Hematopoietic multipotent progenitor cell treated with erythropoietin and hydrocortisone succinate and interleukin-3 and kit ligand, for 17 days (in vitro differentiated cells): ENCODE measurements at regions not wholly inside any gene's neighbourhood (a gene's known extent, or its start where the extent isn't known, plus 50 kb on each side); places are given as distances from the start of the nearest gene placed in this dataset.
"Not testable (repeated sequence)": the region's sequence is repeated elsewhere in the genome, so short reads cannot be mapped to it uniquely, and the experiment has no call there.

Experiments
- DNase-seq: peaks from one replicate; pipeline ENCODE4 v3.0.0-alpha.2; 2015; ENCODE audit warnings: low spot score

DNA sequence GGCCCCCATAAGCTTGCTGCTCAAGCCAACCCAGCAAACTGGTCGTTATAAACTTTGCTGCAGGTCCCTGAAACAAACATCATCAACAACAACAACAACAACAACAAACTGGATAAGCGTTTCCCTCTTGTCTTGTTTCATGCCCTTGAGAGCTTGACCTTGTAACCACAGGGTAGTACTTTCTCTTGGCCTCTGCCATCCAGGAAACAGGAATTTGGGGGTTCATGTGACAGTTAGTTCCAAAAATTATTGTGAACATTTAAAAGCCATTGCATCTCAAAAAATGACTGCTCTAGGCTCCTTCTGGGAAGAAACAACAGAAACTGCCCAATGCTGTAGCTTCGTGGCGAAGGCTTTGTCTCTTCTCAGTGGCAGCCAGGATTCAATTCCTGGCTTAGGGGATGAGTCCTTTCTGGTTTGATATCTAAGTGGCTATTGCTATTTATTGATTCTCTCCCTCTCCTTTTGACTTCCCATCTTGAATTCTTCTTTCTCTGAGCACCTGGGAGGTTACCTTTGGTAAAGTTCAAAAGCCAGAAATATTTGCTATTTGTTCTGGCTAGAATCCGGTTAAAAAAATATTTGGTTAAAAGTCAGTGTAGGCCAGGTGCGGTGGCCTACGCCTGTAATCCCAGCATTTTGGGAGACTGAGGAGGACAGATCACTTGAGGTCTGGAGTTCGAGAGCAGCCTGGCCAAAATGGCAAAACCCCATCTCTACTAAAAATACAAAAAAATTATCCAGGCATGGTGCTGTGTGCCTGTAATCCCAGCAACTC, 52.0 kb upstream of the CPM start:
- no peak for DNase-seq

DNA sequence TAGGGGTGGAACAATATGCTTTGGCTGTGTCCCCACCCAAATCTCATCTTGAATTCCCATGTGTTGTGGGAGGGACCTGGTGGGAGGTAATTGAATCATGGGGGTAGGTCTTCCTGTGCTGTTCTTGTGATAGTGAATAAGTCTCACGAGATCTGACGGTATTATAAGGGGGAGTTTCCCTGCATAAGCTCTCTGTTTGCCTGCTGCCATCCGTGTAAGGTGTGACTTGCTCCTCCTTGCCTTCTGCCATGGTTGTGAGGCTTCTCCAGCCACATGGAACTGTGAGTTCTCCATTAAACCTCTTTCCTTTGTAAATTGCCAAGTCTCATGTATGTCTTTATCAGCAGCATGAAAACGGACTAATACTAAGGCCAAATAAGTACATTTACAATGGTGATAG, 64.6 kb upstream of the CPM start:
- not testable (repeated sequence) for DNase-seq

DNA sequence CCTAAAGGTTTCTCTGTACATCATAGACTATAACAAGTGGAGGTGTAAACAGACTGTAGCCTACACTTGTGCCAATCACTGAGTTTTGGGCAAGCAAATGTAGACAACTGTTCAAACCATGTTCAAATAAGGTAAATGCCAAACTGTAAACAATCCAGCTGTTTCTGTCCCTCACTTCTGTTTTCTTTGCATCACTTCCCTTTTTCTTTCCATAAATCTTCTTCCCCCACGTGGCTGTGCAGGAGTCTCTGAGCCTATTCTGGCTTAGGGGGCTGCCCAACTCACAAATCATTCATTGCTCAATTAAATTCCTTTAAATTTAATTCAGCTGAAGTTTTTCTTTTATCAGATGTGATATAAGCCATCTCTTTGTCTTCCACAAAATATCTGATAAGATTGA, 65.1 kb upstream of the CPM start:
- no peak for DNase-seq

GRCh38 chr12:69000074-69000473, 67.1 kb upstream of the CPM start:
- no peak for DNase-seq

- no peak for DNase-seq
These were observed 67.7 kb upstream of the CPM start for GRCh38 chr12:69000540-69001243.

DNA sequence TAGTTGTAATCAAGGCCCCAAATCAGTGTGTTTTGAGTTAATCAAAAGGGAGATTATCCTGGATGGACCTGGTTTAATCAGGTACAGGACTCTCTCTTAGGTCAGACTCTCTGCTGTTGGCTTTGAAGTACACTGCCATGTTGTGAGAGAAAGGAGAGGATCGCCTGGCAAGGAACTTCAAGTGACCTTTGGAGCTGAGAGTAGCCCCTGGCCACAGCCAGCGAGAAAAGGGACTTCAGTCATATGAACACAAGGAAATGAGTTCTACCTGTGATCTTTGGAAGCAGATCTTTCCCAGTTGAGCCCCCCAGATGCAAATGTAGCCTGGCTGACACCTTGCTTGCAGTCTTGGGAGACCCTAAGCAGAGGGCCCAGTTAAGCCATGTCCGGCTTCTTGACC, 68.3 kb upstream of the CPM start:
- no peak for DNase-seq

- DNase-seq: no peak
These were observed 70.0 kb upstream of the CPM start for GRCh38 chr12:69002969-69003368.

DNA sequence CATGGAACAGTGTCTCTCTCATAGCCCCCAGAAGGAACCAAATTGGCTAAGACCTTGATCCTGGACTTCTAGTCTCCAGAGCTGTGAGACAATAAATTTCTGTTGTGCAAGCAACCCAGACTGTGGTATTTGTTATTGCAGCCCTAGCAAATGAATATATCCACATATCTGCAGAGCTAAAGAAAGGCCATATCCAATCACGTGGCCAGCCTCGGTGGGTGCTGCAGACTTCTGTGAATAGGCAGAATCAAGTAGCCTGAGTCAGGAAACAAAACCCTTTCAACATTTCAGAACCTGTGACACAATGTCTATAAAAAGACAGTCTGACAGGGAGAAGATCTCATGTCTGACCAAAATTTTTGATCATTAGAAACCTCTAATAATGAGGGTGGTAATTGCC, 71.0 kb upstream of the CPM start:
- DNase-seq: no peak

- DNase-seq: no peak
These were observed 74.3 kb upstream of the CPM start for GRCh38 chr12:69007101-69007854.

- DNase-seq: no peak
These were observed 74.9 kb upstream of the CPM start for GRCh38 chr12:69007855-69008351.

DNA sequence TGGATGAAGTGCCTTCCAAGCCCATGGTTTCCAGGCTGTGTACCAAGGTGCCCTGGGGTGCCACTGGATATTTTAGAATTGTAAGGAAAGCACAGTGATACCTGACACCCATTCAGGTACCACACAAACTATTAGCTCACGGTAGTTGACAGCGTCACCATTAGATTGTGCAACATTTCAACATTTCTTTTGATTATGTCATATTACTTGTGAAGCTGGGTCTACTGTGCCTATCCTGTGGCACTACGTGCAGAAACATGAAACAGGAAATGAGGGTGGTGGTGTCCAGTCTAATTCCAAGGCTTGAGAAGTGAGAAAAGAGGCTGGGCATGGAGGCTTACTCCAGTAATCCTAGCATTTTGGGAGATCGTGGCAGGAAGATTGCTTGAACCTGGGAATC, 75.5 kb upstream of the CPM start:
- no peak for DNase-seq

DNA sequence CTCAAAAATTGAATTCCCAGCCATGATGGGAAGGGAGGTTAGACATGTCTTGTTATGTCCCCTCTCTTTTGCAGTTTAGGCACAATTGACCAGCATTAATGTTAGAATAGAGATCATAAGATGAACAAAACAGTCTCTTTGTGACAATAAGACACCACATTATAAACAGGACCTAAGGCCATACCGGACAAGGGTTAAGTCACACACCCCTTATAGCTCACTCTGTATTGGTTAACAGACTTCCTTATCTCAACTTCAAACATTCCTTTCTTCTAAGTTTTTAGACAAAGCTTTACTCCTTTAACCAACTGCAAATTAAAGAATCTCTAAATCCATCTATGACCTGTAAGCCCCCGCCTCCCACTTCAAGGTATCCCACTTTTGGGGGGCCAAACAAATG, 81.1 kb upstream of the CPM start:
- DNase-seq: no peak

DNA sequence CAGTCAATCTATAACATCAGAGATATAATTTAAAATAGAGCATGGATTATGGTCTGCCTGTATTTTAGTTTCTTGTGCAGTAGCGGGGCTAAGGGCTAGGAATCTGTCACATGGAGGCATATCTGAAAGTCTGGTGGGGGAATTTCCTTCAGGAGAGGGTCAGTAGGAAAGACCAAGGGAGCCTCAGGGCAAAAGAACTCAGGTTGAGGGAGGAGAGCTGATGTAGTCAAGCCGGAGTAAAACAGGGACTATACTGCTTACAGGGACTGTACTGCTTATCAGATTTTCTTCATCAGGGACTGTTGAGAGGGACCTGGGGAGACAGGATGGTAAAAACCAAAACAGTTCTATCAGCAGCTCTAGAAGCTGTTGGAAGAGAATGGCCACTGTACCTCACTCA, 82.0 kb upstream of the CPM start:
- no peak for DNase-seq

DNA sequence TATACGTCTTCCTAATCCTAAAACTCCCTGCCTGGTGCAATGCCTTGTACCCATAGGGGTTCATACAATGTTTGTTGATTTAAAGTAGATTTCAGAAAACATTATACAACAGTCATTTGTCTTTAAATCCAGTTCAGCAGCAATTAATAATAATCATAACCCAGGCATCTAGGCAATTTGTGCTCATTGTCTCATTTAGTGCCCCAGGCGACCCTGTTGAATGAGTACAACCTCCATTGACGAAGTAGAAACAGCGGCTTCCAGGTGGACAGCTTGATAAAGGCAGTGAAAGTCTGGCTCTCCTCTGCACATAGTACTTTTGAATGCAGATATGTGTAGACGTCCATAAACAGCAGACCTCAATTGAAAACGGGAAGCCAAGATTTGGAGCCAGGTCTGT, 82.9 kb upstream of the CPM start:
- DNase-seq: no peak

GRCh38 chr12:69019082-69019481, 86.1 kb upstream of the CPM start:
- no peak for DNase-seq

GRCh38 chr12:69019910-69020309, 86.9 kb upstream of the CPM start:
- no peak for DNase-seq

GRCh38 chr12:69022674-69023073, 89.7 kb upstream of the CPM start:
- no peak for DNase-seq

- DNase-seq: no peak
These were observed 90.9 kb upstream of the CPM start for GRCh38 chr12:69023840-69024239.

- DNase-seq: no peak
These were observed 91.4 kb upstream of the CPM start for GRCh38 chr12:69024413-69024812.

DNA sequence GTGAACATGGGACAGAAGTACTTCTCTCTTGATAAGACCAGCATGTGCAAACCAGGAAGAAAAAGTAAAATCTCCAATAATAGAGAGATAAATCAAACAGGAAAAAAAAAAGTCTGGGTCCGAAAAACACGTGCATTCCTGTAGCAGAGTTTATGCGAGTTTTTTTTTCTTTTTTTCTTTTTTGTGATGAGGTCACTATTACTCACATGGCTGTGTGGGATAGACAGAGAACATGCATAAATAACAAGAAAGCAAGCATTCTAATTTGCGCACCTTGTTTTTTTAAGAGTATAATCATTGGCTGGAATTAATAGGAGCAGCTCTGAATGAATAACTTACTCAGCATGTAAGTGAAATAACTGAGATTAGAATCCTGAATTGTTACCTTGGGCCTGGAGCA, 91.9 kb upstream of the CPM start:
- DNase-seq: no peak

DNA sequence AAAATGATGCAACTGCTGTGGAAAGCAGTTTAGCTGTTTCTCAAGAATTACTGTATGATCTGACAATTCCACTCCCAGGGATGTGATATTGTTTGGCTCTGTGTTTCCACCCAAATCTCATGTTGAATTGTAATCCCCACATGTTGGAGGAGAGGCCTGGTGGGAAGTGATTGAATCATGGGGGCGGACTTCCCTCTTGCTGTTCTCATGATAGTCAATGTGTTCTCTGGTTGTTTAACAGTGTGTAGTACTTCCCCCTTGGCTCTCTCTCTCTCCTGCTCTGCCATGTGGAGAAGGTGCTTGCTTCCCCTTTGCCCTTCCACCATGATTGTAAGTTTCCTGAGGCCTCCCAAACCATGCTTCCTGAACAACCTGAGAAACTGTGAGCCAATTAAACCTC, 93.4 kb upstream of the CPM start:
- no peak for DNase-seq

DNA sequence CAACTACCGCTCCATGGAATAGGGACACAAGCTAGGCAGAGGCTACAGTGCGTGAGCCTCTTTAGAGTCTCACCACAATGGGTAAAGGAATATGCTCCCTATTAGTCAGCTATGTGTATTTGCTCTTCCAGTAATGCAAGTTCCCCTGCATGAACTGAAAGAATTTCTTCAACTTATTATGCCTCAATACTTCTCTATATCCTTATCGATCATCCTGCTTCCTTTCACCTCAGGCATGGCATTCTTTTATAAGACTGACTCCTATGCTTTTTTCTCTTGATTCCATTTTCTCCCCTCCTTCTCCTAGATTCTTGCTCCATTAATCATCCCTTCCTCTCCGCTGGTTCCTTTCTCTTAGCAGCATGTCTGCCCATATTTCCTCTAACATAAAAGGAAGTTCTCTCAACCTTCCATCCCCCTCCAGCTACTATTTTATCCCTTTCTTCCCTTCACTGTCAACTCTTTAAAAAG, 94.5 kb upstream of the CPM start:
- DNase-seq: no peak
